GM11168 (cell line): ENCODE measurements at regions not wholly inside any gene's neighbourhood (a gene's known extent, or its start where the extent isn't known, plus 50 kb on each side); places are given as distances from the start of the nearest gene placed in this dataset.
"Not testable (repeated sequence)": the region's sequence is repeated elsewhere in the genome, so short reads cannot be mapped to it uniquely, and the experiment has no call there.

Experiments
- in situ Hi-C: fragments of 300-500 bp; cut with MboI; formaldehyde crosslinking; loops from one replicate; pipeline ENCODE4 v1.12.0; 2022; ENCODE audit warnings: low sequenced_read_pairs; ENCODE audit not compliant: unreplicated experiment

GRCh38 chr3:145882436-145882835 is 278.5 kb downstream of the PLOD2 start:
- in situ Hi-C loops = no loop called here

GRCh38 chr3:145889730-145890129 is 271.3 kb downstream of the PLOD2 start:
- in situ Hi-C loops = no loop called here

GRCh38 chr3:145892869-145893268 is 268.1 kb downstream of the PLOD2 start:
- in situ Hi-C loops = no loop called here

GRCh38 chr3:145893331-145893730 is 267.7 kb downstream of the PLOD2 start:
- in situ Hi-C loops = no loop called here

- in situ Hi-C loops = no loop called here
Observed at GRCh38 chr3:145898487-145898886, 262.5 kb downstream of the PLOD2 start.

GRCh38 chr3:145899241-145899640 is 261.7 kb downstream of the PLOD2 start:
- in situ Hi-C loops = no loop called here

- in situ Hi-C loops = no loop called here
Observed at GRCh38 chr3:145900056-145900829, 260.7 kb downstream of the PLOD2 start.

GRCh38 chr3:145902166-145902565 is 258.8 kb downstream of the PLOD2 start:
- in situ Hi-C loops = no loop called here

GRCh38 chr3:145903472-145904013 is 257.4 kb downstream of the PLOD2 start:
- in situ Hi-C loops = no loop called here

- in situ Hi-C loops = no loop called here
Observed at GRCh38 chr3:145904138-145904537, 256.8 kb downstream of the PLOD2 start.

GRCh38 chr3:145906301-145906700 is 254.7 kb downstream of the PLOD2 start:
- in situ Hi-C loops = no loop called here

GRCh38 chr3:145906755-145907154 is 254.2 kb downstream of the PLOD2 start:
- in situ Hi-C loops = no loop called here

- in situ Hi-C loops = no loop called here
Observed at GRCh38 chr3:145911016-145911415, 250.0 kb downstream of the PLOD2 start.

- in situ Hi-C loops = no loop called here
Observed at GRCh38 chr3:145915787-145916186, 245.2 kb downstream of the PLOD2 start.

GRCh38 chr3:145927736-145928135 is 233.2 kb downstream of the PLOD2 start:
- in situ Hi-C loops = not testable (repeated sequence)

- in situ Hi-C loops = no loop called here
Observed at GRCh38 chr3:145936971-145937370, 224.0 kb downstream of the PLOD2 start.

GRCh38 chr3:145939431-145939830 is 221.6 kb downstream of the PLOD2 start:
- in situ Hi-C loops = no loop called here

GRCh38 chr3:145942052-145942451 is 218.9 kb downstream of the PLOD2 start:
- in situ Hi-C loops = no loop called here

GRCh38 chr3:145943952-145944351 is 217.0 kb downstream of the PLOD2 start:
- in situ Hi-C loops = no loop called here

- in situ Hi-C loops = no loop called here
Observed at GRCh38 chr3:145951441-145951840, 209.5 kb downstream of the PLOD2 start.

GRCh38 chr3:145952536-145952935 is 208.4 kb downstream of the PLOD2 start:
- in situ Hi-C loops = no loop called here

GRCh38 chr3:145953316-145953715 is 207.7 kb downstream of the PLOD2 start:
- in situ Hi-C loops = no loop called here
